AG09309 (cell line): ENCODE measurements at regions not wholly inside any gene's neighbourhood (a gene's known extent, or its start where the extent isn't known, plus 50 kb on each side); places are given as distances from the start of the nearest gene placed in this dataset.
A peak's percentile ranks its signal among the peaks of the same experiment; 100 is the strongest.

Experiments used
- DNase-seq: peaks from one replicate; pipeline ENCODE4 v3.0.0-alpha.2; 2010; ENCODE audit warnings: low read depth
- H3K4me3 ChIP-seq: 2 replicates; pipeline ENCODE4 v1.5.1; 2011; ENCODE audit warnings: mild to moderate bottlenecking, low read depth, low read length, moderate library complexity; ENCODE audit not compliant: control insufficient read depth
- CTCF ChIP-seq: IDR thresholded peaks from 2 replicates; pipeline ENCODE4 v1.5.1; 2011; ENCODE audit warnings: mild to moderate bottlenecking, low read depth, low read length, inconsistent platforms; ENCODE audit not compliant: insufficient read depth, control insufficient read depth; ENCODE audit errors: missing control alignments

GRCh38 chr9:110064803-110065202 is 143.2 kb downstream of the C9orf152 start:
- TF ChIP-seq CTCF = no peak

GRCh38 chr9:110065532-110065931 is 142.4 kb downstream of the C9orf152 start:
- H3K4me3 ChIP-seq = no peak overlapping the region
- no peak for DNase-seq
- no peak for TF ChIP-seq CTCF

More at GRCh38 chr9:110064803-110065202, 143.2 kb downstream of the C9orf152 start:
- DNase-seq = no peak
- H3K4me3 ChIP-seq = no peak overlapping the region

- DNase-seq = no peak
Measured at GRCh38 chr9:110066929-110067716, 140.8 kb downstream of the C9orf152 start.

GRCh38 chr9:110068212-110068611 is 139.7 kb downstream of the C9orf152 start:
- no peak for TF ChIP-seq CTCF
- H3K4me3 ChIP-seq = no peak overlapping the region
- no peak for DNase-seq

More at GRCh38 chr9:110066929-110067716, 140.8 kb downstream of the C9orf152 start:
- TF ChIP-seq CTCF = no peak
- no peak overlapping the region for H3K4me3 ChIP-seq

- H3K4me3 ChIP-seq = no peak overlapping the region; the same call in 1 of the 2 replicates
- no peak for TF ChIP-seq CTCF
- peak; percentile 89 for DNase-seq
Measured at GRCh38 chr9:110069326-110070248, 138.4 kb downstream of the C9orf152 start.

- H3K4me3 ChIP-seq = no peak overlapping the region
- no peak for TF ChIP-seq CTCF
- DNase-seq = no peak
Measured at GRCh38 chr9:110072597-110073355, 135.2 kb downstream of the C9orf152 start.
